ENCODE measurements at regions not wholly inside any gene's neighbourhood (a gene's known extent, or its start where the extent isn't known, plus 50 kb on each side); places are given as distances from the start of the nearest gene placed in this dataset.

GRCh38 chr11:79937676-79938334, 497.0 kb upstream of the TENM4 start:
- H3K36me3 Mint-ChIP-seq (ENCODE audit: low read depth) = no peaks in the 10 kb centered on the region
- no peaks in the 10 kb centered on the region for H3K4me1 Mint-ChIP-seq (ENCODE audit: low read depth)
- H3K27ac Mint-ChIP-seq = no peak overlapping the region
- no peaks in the 10 kb centered on the region for H3K9me3 Mint-ChIP-seq
- H3K27me3 Mint-ChIP-seq (ENCODE audit: low read depth) = no peaks in the 10 kb centered on the region
- H3K4me3 Mint-ChIP-seq = no peak overlapping the region

- Mint-ChIP-seq H3K9me3 (peaks cover 7% of the 10 kb centered on the region), H3K4me1 (ENCODE audit: low read depth) (no peaks in the 10 kb centered on the region), H3K36me3 (ENCODE audit: low read depth) (no peaks in the 10 kb centered on the region), H3K4me3 (no peak overlapping the region), H3K27me3 (ENCODE audit: low read depth) (no peaks in the 10 kb centered on the region), H3K27ac (no peak overlapping the region)
Measured at GRCh38 chr11:79932612-79933011, 491.8 kb upstream of the TENM4 start.

GRCh38 chr11:79931692-79932091, 490.9 kb upstream of the TENM4 start:
- Mint-ChIP-seq H3K27me3 (ENCODE audit: low read depth) (no peaks in the 10 kb centered on the region), H3K4me1 (ENCODE audit: low read depth) (no peaks in the 10 kb centered on the region), H3K4me3 (no peak overlapping the region), H3K27ac (no peak overlapping the region), H3K36me3 (ENCODE audit: low read depth) (no peaks in the 10 kb centered on the region), H3K9me3 (peaks cover 7% of the 10 kb centered on the region)

- Mint-ChIP-seq H3K27ac (no peak overlapping the region), H3K27me3 (ENCODE audit: low read depth) (no peaks in the 10 kb centered on the region), H3K36me3 (ENCODE audit: low read depth) (no peaks in the 10 kb centered on the region), H3K9me3 (peaks cover 11% of the 10 kb centered on the region), H3K4me1 (ENCODE audit: low read depth) (no peaks in the 10 kb centered on the region), H3K4me3 (no peak overlapping the region)
Measured at GRCh38 chr11:79926707-79927106, 485.9 kb upstream of the TENM4 start.

- peaks cover 4% of the 10 kb centered on the region for H3K9me3 Mint-ChIP-seq
Measured at GRCh38 chr11:79925570-79925969, 484.7 kb upstream of the TENM4 start.

GRCh38 chr11:79922641-79923040, 481.8 kb upstream of the TENM4 start:
- no peaks in the 10 kb centered on the region for H3K27me3 Mint-ChIP-seq (ENCODE audit: low read depth)
- H3K4me1 Mint-ChIP-seq (ENCODE audit: low read depth) = no peaks in the 10 kb centered on the region
- peaks cover 4% of the 10 kb centered on the region for H3K9me3 Mint-ChIP-seq
- H3K4me3 Mint-ChIP-seq = no peak overlapping the region
- H3K36me3 Mint-ChIP-seq (ENCODE audit: low read depth) = no peaks in the 10 kb centered on the region
- H3K27ac Mint-ChIP-seq = no peak overlapping the region

More at GRCh38 chr11:79925570-79925969, 484.7 kb upstream of the TENM4 start:
- Mint-ChIP-seq H3K27ac (no peak overlapping the region), H3K4me3 (no peak overlapping the region), H3K27me3 (ENCODE audit: low read depth) (no peaks in the 10 kb centered on the region), H3K36me3 (ENCODE audit: low read depth) (no peaks in the 10 kb centered on the region), H3K4me1 (ENCODE audit: low read depth) (no peaks in the 10 kb centered on the region)

GRCh38 chr11:79920480-79920879, 479.6 kb upstream of the TENM4 start:
- Mint-ChIP-seq H3K27me3 (ENCODE audit: low read depth) (no peaks in the 10 kb centered on the region), H3K4me3 (no peak overlapping the region), H3K27ac (no peak overlapping the region), H3K9me3 (peaks cover 8% of the 10 kb centered on the region), H3K36me3 (ENCODE audit: low read depth) (no peaks in the 10 kb centered on the region), H3K4me1 (ENCODE audit: low read depth) (no peaks in the 10 kb centered on the region)

- Mint-ChIP-seq H3K27me3 (ENCODE audit: low read depth) (no peaks in the 10 kb centered on the region), H3K9me3 (peaks cover 8% of the 10 kb centered on the region), H3K4me3 (no peak overlapping the region)
Measured at GRCh38 chr11:79919350-79919749, 478.5 kb upstream of the TENM4 start.

GRCh38 chr11:79918846-79919245, 478.0 kb upstream of the TENM4 start:
- Mint-ChIP-seq H3K4me1 (ENCODE audit: low read depth) (no peaks in the 10 kb centered on the region), H3K27ac (no peak overlapping the region), H3K27me3 (ENCODE audit: low read depth) (no peaks in the 10 kb centered on the region), H3K4me3 (no peak overlapping the region), H3K9me3 (peaks cover 8% of the 10 kb centered on the region), H3K36me3 (ENCODE audit: low read depth) (no peaks in the 10 kb centered on the region)

More at GRCh38 chr11:79919350-79919749, 478.5 kb upstream of the TENM4 start:
- Mint-ChIP-seq H3K4me1 (ENCODE audit: low read depth) (no peaks in the 10 kb centered on the region), H3K36me3 (ENCODE audit: low read depth) (no peaks in the 10 kb centered on the region), H3K27ac (no peak overlapping the region)

GRCh38 chr11:79906164-79906563, 465.3 kb upstream of the TENM4 start:
- peaks cover 13% of the 10 kb centered on the region for H3K9me3 Mint-ChIP-seq

GRCh38 chr11:79902493-79902892, 461.7 kb upstream of the TENM4 start:
- peaks cover 10% of the 10 kb centered on the region for H3K9me3 Mint-ChIP-seq
- no peaks in the 10 kb centered on the region for H3K36me3 Mint-ChIP-seq (ENCODE audit: low read depth)
- H3K27me3 Mint-ChIP-seq (ENCODE audit: low read depth) = no peaks in the 10 kb centered on the region
- H3K4me1 Mint-ChIP-seq (ENCODE audit: low read depth) = no peaks in the 10 kb centered on the region
- no peak overlapping the region for H3K4me3 Mint-ChIP-seq
- no peak overlapping the region for H3K27ac Mint-ChIP-seq

More at GRCh38 chr11:79906164-79906563, 465.3 kb upstream of the TENM4 start:
- Mint-ChIP-seq H3K27ac (no peak overlapping the region), H3K4me3 (no peak overlapping the region), H3K36me3 (ENCODE audit: low read depth) (no peaks in the 10 kb centered on the region), H3K4me1 (ENCODE audit: low read depth) (no peaks in the 10 kb centered on the region), H3K27me3 (ENCODE audit: low read depth) (no peaks in the 10 kb centered on the region)

- H3K9me3 Mint-ChIP-seq = peaks cover 7% of the 10 kb centered on the region
- no peak overlapping the region for H3K27ac Mint-ChIP-seq
- no peak overlapping the region for H3K4me3 Mint-ChIP-seq
- no peaks in the 10 kb centered on the region for H3K36me3 Mint-ChIP-seq (ENCODE audit: low read depth)
- no peaks in the 10 kb centered on the region for H3K27me3 Mint-ChIP-seq (ENCODE audit: low read depth)
- H3K4me1 Mint-ChIP-seq (ENCODE audit: low read depth) = no peaks in the 10 kb centered on the region
Measured at GRCh38 chr11:79897896-79898295, 457.1 kb upstream of the TENM4 start.

- Mint-ChIP-seq H3K4me1 (ENCODE audit: low read depth) (no peaks in the 10 kb centered on the region), H3K27me3 (ENCODE audit: low read depth) (no peaks in the 10 kb centered on the region), H3K9me3 (peaks cover 2% of the 10 kb centered on the region), H3K4me3 (no peak overlapping the region), H3K36me3 (ENCODE audit: low read depth) (no peaks in the 10 kb centered on the region), H3K27ac (no peak overlapping the region)
Measured at GRCh38 chr11:79896258-79896657, 455.4 kb upstream of the TENM4 start.

GRCh38 chr11:79894111-79894510, 453.3 kb upstream of the TENM4 start:
- Mint-ChIP-seq H3K27ac (no peak overlapping the region), H3K27me3 (ENCODE audit: low read depth) (no peaks in the 10 kb centered on the region), H3K36me3 (ENCODE audit: low read depth) (no peaks in the 10 kb centered on the region), H3K4me3 (no peak overlapping the region), H3K9me3 (peaks cover 2% of the 10 kb centered on the region), H3K4me1 (ENCODE audit: low read depth) (no peaks in the 10 kb centered on the region)

- H3K4me3 Mint-ChIP-seq = no peak overlapping the region
- no peaks in the 10 kb centered on the region for H3K36me3 Mint-ChIP-seq (ENCODE audit: low read depth)
- H3K27ac Mint-ChIP-seq = no peak overlapping the region
- no peaks in the 10 kb centered on the region for H3K4me1 Mint-ChIP-seq (ENCODE audit: low read depth)
- no peaks in the 10 kb centered on the region for H3K27me3 Mint-ChIP-seq (ENCODE audit: low read depth)
- no peaks in the 10 kb centered on the region for H3K9me3 Mint-ChIP-seq
Measured at GRCh38 chr11:79890272-79890671, 449.4 kb upstream of the TENM4 start.

- Mint-ChIP-seq H3K4me1 (ENCODE audit: low read depth) (no peaks in the 10 kb centered on the region), H3K9me3 (peaks cover 13% of the 10 kb centered on the region), H3K36me3 (ENCODE audit: low read depth) (no peaks in the 10 kb centered on the region), H3K4me3 (no peak overlapping the region), H3K27ac (no peak overlapping the region), H3K27me3 (ENCODE audit: low read depth) (no peaks in the 10 kb centered on the region)
Measured at GRCh38 chr11:79864882-79865281, 424.1 kb upstream of the TENM4 start.
